GM21717 (cell line): ENCODE measurements at regions not wholly inside any gene's neighbourhood (a gene's known extent, or its start where the extent isn't known, plus 50 kb on each side); places are given as distances from the start of the nearest gene placed in this dataset.
"Not testable (repeated sequence)": the region's sequence is repeated elsewhere in the genome, so short reads cannot be mapped to it uniquely, and the experiment has no call there.

ENCODE experiments used
- ATAC-seq: cut with Tn5 transposase; IDR thresholded peaks from one replicate; pipeline ENCODE4 v1.9.1; 2021; ENCODE audit warnings: mild to moderate bottlenecking, moderate library complexity; ENCODE audit not compliant: unreplicated experiment

GRCh38 chr4:19540859-19541540 lies 710.7 kb upstream of the SLIT2 start:
- no peak for ATAC-seq

DNA sequence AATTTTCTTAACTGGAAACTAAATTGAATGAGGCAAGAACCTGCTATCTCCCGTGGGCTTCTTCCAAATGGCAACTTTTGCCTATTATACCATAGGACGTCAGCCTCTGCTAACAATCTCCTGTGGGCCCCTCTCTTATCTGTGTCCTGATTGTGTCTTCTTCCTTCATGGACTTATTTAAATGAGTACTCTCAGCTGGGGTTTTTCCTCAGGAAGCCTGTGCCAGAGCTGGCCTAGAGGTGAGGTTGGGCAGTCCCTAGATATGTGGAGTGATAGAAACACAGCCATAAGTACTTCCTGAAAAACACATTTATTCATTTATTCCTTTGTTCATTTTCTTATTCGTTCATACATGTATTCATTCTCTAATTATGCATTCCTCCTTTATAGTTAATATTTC lies 712.5 kb upstream of the SLIT2 start:
- ATAC-seq, result no peak

DNA sequence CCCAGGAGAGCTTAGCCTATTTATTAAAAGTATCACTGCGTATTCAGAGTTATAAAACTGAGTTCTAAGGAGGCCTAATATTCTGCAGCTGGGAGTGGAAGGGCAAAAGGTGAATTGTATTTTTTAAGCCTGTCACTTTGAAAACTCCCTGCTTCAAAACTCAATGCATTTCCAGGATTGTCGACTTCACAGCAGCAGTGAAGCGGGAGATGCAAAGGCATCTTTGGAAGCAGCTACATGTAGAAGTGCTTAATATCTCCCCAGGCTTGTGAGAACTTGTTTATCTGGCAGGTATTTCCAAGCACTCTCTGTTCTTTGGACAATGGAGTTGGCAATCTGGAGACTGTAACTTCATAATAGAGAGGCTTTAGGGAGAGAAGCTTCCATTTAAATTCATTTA lies 717.5 kb upstream of the SLIT2 start:
- ATAC-seq, result no peak

DNA sequence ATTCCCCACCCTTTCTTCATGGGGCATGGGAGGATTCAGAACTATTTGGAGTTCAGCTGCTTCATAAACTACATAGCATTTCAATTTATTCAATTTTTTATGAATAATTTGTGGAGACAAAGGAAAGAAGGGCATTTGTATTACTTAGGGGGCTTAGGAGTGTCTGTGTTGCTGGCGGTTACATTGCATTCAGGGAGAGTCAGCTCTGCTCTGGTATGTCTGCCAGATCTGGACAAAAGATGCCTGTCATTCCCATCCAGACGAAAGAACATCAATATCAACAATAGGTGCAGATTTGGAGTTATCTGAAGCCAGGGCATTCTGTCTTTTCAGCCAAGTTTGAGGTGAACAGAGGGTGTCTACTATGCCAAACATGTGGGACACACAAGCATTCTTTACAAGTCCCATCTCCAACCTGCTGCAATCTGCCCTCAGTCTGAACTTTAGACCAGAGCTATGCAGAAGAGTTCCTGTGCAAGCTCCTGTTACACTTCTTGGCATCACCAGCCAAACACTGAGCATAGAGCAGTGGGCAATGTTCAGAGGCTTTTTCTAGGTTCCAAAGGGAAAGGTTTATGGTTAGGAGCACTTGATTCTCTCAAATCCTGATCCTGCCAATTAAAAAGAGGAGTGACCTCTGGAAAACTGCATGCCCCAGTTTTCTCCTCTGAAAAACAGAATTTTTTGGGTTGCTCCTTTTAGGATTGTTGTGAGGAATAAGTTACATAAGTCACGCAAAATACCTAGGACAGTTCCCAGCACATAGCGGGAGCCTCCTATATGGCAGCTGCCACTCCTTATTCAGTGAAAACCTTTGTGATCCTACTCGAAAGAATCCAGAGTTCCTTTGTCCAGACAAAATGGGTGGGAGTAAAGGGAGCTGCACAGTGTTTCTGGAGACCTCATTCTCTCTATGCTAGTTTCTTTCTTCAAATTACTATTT lies 719.5 kb upstream of the SLIT2 start:
- ATAC-seq, result no peak

- ATAC-seq, result no peak
Observed at GRCh38 chr4:19523964-19524363, 727.7 kb upstream of the SLIT2 start.

DNA sequence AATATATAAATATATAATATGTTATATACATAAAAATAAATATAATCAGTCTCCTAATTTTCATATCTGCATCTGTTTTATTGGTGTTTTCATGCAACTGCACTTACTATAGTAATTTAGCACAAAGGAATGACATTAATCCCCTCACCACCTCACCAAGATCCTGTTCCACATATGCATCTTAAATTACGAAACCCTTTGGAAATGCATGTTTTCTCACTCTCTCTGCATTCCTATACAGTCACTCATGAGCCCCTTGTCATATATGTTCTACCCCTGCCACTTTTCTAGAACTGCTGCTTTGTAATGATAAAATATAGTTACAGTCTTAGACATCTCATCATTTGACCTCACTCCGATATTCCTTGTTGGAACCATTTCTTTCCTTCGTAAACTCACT lies 728.7 kb upstream of the SLIT2 start:
- no peak for ATAC-seq

DNA sequence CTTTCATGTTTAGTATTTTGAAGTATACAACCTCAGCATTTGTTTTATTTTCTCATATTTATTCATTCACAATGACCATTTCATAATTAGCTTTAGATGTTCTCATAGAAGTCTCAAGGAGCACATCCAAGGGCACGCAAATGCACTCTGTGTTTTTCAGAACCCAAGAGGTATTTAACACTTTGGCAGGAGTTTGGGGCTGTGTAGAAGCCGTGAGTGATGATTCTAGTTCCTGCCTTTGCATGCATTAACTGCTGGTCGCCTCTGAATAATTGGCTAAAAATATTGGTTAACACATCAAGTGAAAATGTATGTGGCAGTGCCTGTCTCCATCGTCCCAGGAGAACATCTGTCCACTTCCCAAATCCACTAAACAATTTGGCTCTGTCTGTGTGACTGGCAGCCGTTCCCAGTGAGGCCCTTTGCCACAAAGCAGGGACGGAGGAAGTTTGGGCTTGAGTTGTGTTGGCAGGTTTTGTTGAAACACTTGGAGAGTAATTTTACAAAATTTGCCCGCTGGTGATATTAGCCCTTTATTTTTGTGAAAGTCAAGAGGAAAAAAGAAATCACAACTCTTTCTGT lies 730.7 kb upstream of the SLIT2 start:
- no peak for ATAC-seq

GRCh38 chr4:19514276-19515070 lies 737.2 kb upstream of the SLIT2 start:
- ATAC-seq, result no peak

DNA sequence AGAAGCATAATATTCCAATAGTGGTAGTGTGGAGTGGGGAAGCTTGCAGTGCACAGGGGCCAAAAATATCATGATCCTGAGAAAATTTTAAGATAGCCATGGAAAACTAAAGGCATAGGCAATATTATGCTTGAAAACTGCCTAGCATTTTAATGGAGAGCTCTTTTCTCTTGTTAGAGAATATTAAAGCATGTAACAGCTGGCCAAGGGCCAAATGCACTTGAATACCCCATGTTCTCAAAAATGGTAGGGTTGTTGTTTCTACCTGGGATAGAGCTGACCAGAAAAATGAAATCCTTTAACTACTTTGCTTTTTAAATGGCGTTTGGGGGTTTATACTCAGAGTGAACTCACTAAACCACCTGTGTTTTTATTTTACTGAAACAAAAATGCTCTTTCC lies 739.6 kb upstream of the SLIT2 start:
- ATAC-seq, result no peak

DNA sequence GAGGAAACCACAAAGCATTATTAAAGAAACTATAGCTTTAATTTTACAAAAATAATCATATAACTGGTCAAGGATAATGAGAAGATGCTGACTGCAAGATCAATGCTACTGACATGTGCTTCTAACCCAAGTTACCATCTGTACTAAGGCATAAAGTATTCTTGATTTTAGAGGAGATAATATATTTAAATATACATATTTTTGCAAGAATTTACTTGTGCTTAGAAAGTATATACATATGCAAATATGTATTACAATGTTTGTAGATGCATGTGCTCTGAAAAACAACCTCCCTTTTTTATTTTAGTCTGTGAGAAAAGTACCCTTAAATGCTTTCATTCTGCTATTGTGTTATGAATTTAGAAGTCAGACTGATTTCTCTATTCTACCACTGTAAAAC lies 740.7 kb upstream of the SLIT2 start:
- ATAC-seq, result no peak

DNA sequence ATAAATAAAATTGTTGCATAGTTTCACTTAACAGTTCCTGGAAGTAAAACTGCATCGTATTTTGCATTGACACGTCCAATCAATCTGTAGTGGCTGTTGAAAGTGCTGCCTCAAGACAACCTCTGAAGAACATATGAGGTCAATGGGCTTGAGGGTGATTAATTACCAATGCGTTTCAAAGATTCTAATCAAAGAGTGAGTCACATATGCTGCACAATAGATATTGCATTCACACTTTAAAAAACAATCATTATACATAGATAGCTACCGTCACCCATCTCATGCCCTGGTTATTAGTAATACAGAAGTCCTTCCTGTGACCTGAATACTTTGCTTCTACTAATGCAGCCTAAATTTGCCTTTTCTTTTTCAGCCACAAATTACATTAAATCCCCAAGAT lies 743.3 kb upstream of the SLIT2 start:
- no peak for ATAC-seq

- ATAC-seq, result no peak
Observed at GRCh38 chr4:19497705-19498104, 754.0 kb upstream of the SLIT2 start.

DNA sequence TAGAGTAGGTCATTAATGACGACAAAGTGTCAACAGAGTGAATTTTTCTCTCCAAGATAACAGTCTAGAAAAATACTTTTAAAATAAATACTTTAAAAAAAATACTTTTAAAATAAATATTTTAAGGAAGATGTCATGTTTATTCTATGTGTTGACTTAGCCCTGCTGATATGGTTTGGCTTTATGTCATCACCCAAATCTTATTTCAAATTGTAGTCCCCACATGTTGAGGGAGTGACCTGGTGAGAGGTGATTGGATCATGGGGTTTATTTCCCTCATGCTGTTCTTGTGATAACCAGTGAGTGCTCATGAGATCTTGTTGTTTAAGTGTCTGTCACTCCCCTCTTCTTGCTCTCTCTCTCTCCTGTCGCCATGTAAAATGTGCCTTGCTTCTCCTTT lies 754.9 kb upstream of the SLIT2 start:
- no peak for ATAC-seq

GRCh38 chr4:19494961-19495360 lies 756.7 kb upstream of the SLIT2 start:
- no peak for ATAC-seq

DNA sequence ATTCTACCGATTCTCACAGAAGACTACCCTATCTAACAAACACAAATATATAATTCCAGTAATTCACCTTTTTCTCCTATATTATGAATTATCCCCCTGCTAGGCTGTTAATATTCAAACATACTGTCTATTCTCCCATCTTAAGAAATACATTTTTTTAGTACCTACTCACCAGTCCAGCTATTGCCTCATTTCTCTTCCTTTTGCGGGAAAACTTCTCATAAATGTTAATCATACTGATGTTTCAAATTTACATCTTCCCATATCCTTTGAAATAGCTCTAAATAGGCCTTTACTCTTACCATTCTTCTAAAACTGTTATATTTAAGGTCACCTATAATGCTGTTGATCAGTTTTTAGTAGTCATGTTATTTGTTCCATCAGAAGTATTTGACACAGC lies 759.1 kb upstream of the SLIT2 start:
- no peak for ATAC-seq

DNA sequence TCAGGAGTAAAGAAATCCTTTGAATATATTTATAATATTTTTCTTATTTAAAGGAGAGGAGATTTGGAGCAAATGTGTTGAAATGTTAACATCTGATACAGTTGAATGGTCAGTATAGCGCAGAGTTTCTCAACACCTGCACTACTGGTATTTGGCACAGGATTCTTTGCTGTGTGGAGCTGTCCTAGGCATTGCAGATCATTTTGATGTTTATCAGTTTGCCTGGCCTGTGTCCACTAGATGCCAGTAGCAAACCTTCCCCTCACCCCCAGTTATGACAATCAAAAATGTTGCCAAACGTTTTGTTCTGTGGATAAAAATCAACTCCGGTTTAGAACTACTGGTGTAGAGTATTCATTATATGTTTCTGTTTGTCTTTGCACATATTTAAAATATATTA lies 765.3 kb upstream of the SLIT2 start:
- ATAC-seq, result no peak

DNA sequence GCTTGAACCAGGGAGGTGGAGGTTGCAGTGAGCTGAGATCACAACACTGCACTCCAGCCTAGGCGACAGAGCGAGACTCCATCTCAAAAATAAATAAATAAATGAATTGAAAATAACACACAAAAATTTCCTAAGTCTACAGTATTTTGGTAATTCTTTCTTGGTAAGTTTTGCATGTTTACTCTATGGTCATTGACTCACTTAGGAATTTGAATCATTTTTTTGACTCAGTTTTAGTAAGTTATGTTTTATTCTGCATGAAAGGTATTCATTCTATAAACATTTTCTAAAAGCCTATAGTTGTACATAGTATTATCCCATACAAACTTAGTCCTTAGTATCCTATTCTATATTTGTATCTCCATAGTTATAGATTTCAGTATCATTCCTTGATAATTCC lies 772.9 kb upstream of the SLIT2 start:
- ATAC-seq, result no peak

- ATAC-seq, result no peak
Observed at GRCh38 chr4:19473569-19473968, 778.1 kb upstream of the SLIT2 start.

- no peak for ATAC-seq
Observed at GRCh38 chr4:19472666-19473065, 779.0 kb upstream of the SLIT2 start.

GRCh38 chr4:19470001-19470400 lies 781.7 kb upstream of the SLIT2 start:
- ATAC-seq, result not testable (repeated sequence)

- no peak for ATAC-seq
Observed at GRCh38 chr4:19462117-19462516, 789.6 kb upstream of the SLIT2 start.
